ENCODE measurements at regions not wholly inside any gene's neighbourhood (a gene's known extent, or its start where the extent isn't known, plus 50 kb on each side); places are given as distances from the start of the nearest gene placed in this dataset.

- no peak for DNase-seq (ENCODE audit: extremely low read depth, low read depth, low spot score)
Observed at GRCh38 chr5:152853361-152853760, 448.3 kb upstream of the NMUR2 start.

- DNase-seq (ENCODE audit: extremely low read depth, low read depth, low spot score): no peak
Observed at GRCh38 chr5:152855441-152855840, 450.4 kb upstream of the NMUR2 start.

GRCh38 chr5:152861231-152861630 is 456.2 kb upstream of the NMUR2 start:
- DNase-seq (ENCODE audit: extremely low read depth, low read depth, low spot score): no peak

- no peak for DNase-seq (ENCODE audit: extremely low read depth, low read depth, low spot score)
Observed at GRCh38 chr5:152864447-152864846, 459.4 kb upstream of the NMUR2 start.

GRCh38 chr5:152864991-152865390 is 459.9 kb upstream of the NMUR2 start:
- DNase-seq (ENCODE audit: extremely low read depth, low read depth, low spot score): no peak

- no peak for DNase-seq (ENCODE audit: extremely low read depth, low read depth, low spot score)
Observed at GRCh38 chr5:152869971-152870370, 464.9 kb upstream of the NMUR2 start.

- DNase-seq (ENCODE audit: extremely low read depth, low read depth, low spot score): no peak
Observed at GRCh38 chr5:152882621-152883020, 477.5 kb upstream of the NMUR2 start.

GRCh38 chr5:152883066-152883775 is 478.1 kb upstream of the NMUR2 start:
- DNase-seq (ENCODE audit: extremely low read depth, low read depth, low spot score): no peak

- DNase-seq (ENCODE audit: extremely low read depth, low read depth, low spot score): no peak
Observed at GRCh38 chr5:152884006-152884405, 478.9 kb upstream of the NMUR2 start.

- no peak for DNase-seq (ENCODE audit: extremely low read depth, low read depth, low spot score)
Observed at GRCh38 chr5:152900332-152900731, 495.3 kb upstream of the NMUR2 start.

- no peak for DNase-seq (ENCODE audit: extremely low read depth, low read depth, low spot score)
Observed at GRCh38 chr5:152901754-152902153, 496.7 kb upstream of the NMUR2 start.

- DNase-seq (ENCODE audit: extremely low read depth, low read depth, low spot score): no peak
Observed at GRCh38 chr5:152905286-152905685, 500.2 kb upstream of the NMUR2 start.

- DNase-seq (ENCODE audit: extremely low read depth, low read depth, low spot score): no peak
Observed at GRCh38 chr5:152907488-152908245, 502.6 kb upstream of the NMUR2 start.

GRCh38 chr5:152912924-152913323 is 507.8 kb upstream of the NMUR2 start:
- no peak for DNase-seq (ENCODE audit: extremely low read depth, low read depth, low spot score)

GRCh38 chr5:152932621-152933020 is 527.5 kb upstream of the NMUR2 start:
- no peak for DNase-seq (ENCODE audit: extremely low read depth, low read depth, low spot score)

- no peak for DNase-seq (ENCODE audit: extremely low read depth, low read depth, low spot score)
Observed at GRCh38 chr5:152933056-152933455, 528.0 kb upstream of the NMUR2 start.

- DNase-seq (ENCODE audit: extremely low read depth, low read depth, low spot score): no peak
Observed at GRCh38 chr5:152938630-152939029, 533.6 kb upstream of the NMUR2 start.

- DNase-seq (ENCODE audit: extremely low read depth, low read depth, low spot score): no peak
Observed at GRCh38 chr5:152942633-152943336, 537.7 kb upstream of the NMUR2 start.

GRCh38 chr5:152953788-152954483 is 536.5 kb upstream of the GRIA1 start:
- DNase-seq (ENCODE audit: extremely low read depth, low read depth, low spot score): no peak

GRCh38 chr5:152956943-152957613 is 533.4 kb upstream of the GRIA1 start:
- DNase-seq (ENCODE audit: extremely low read depth, low read depth, low spot score): no peak
